GM10266 (cell line): ENCODE measurements at regions not wholly inside any gene's neighbourhood (a gene's known extent, or its start where the extent isn't known, plus 50 kb on each side); places are given as distances from the start of the nearest gene placed in this dataset.

Experiments used
- DNase-seq: peaks from one replicate; pipeline ENCODE4 v3.0.0; 2012; ENCODE audit errors: extremely low spot score
- CTCF ChIP-seq: IDR thresholded peaks from 2 replicates; pipeline ENCODE4 v1.5.1; 2012; ENCODE audit warnings: mild to moderate bottlenecking, low read depth; ENCODE audit not compliant: control insufficient read depth, insufficient read depth; ENCODE audit errors: missing control alignments

- no peak for DNase-seq
- TF ChIP-seq CTCF: no peak
These were observed 93.6 kb downstream of the OXSM start for GRCh38 chr3:25883492-25883891.

- no peak for DNase-seq
- no peak for TF ChIP-seq CTCF
These were observed 95.1 kb downstream of the OXSM start for GRCh38 chr3:25884981-25885380.

- TF ChIP-seq CTCF: no peak
- no peak for DNase-seq
These were observed 95.7 kb downstream of the OXSM start for GRCh38 chr3:25885544-25885943.

- no peak for TF ChIP-seq CTCF
- DNase-seq: no peak
These were observed 98.0 kb downstream of the OXSM start for GRCh38 chr3:25887907-25888306.

- DNase-seq: no peak
- no peak for TF ChIP-seq CTCF
These were observed 99.1 kb downstream of the OXSM start for GRCh38 chr3:25888892-25889524.

- DNase-seq: no peak
- no peak for TF ChIP-seq CTCF
These were observed 99.6 kb downstream of the OXSM start for GRCh38 chr3:25889525-25889917.

- TF ChIP-seq CTCF: no peak
- DNase-seq: no peak
These were observed 104.2 kb downstream of the OXSM start for GRCh38 chr3:25894101-25894500.
